A549 (cell line): ENCODE measurements at regions not wholly inside any gene's neighbourhood (a gene's known extent, or its start where the extent isn't known, plus 50 kb on each side); places are given as distances from the start of the nearest gene placed in this dataset.

Experiments used
- RNF2 ChIP-seq: fragments of 200-600 bp; sonication (generic); IDR thresholded peaks from 2 replicates; pipeline ENCODE4 v1.6.1; 2016; ENCODE audit warnings: low read depth, mild to moderate bottlenecking, antibody characterized with exemption, moderate library complexity, borderline replicate concordance
- TF ChIP-seq, protein P1 (sequence below): fragments of >200 bp; sonication (Bioruptor Twin); formaldehyde crosslinking; IDR thresholded peaks from 3 replicates; pipeline ENCODE4 v1.5.1; 2016

DNA sequence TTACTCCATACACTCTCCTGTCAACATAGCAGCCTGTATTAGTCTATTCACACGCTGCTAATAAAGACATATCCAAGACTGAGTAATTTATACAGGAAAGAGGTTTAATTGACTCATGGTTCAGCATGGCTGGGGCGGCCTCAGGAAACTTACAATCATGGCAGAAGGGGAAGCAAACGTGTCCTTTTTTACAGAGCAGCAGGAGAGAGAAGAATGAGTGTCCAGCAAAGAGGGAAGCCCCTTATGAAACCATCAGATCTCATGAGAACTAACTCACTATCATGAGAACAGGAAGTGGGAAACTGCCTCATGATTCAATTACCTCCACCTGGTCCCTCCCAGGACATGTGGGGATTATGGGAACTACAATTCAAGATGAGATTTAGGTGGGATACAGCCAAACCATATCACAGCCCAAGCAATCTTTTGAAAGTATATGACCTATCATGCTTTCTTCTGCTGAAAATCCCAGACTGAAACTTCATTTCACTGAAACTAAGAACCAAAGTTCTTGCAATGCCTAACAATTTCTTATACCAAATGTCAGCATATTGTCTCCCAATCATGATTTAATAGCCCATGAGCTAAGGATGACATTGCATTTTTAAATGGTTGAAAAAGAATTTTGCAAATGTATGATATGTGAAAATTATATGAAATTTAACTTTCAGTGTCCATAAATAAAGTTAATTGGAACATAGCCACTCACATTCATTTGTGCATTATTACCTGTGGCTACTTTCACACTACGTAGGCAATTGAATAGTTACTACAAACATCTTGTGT, 686.8 kb upstream of the ZEB2 start:
- no peak for TF ChIP-seq RNF2
- TF ChIP-seq, protein P1, sequence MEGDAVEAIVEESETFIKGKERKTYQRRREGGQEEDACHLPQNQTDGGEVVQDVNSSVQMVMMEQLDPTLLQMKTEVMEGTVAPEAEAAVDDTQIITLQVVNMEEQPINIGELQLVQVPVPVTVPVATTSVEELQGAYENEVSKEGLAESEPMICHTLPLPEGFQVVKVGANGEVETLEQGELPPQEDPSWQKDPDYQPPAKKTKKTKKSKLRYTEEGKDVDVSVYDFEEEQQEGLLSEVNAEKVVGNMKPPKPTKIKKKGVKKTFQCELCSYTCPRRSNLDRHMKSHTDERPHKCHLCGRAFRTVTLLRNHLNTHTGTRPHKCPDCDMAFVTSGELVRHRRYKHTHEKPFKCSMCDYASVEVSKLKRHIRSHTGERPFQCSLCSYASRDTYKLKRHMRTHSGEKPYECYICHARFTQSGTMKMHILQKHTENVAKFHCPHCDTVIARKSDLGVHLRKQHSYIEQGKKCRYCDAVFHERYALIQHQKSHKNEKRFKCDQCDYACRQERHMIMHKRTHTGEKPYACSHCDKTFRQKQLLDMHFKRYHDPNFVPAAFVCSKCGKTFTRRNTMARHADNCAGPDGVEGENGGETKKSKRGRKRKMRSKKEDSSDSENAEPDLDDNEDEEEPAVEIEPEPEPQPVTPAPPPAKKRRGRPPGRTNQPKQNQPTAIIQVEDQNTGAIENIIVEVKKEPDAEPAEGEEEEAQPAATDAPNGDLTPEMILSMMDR = no peak
